ENCODE measurements at regions not wholly inside any gene's neighbourhood (a gene's known extent, or its start where the extent isn't known, plus 50 kb on each side); places are given as distances from the start of the nearest gene placed in this dataset.

- TF ChIP-seq CTCF (IDR thresholded peaks at IDR 0.05; ENCODE audit: low read depth, low read length), result no peak
- no peak overlapping the region for H3K4me3 ChIP-seq
- H3K4me1 ChIP-seq (ENCODE audit: low read depth), result peaks cover 13% of the 10 kb centered on the region
- H3K36me3 ChIP-seq, result no peaks in the 10 kb centered on the region
- no peak for DNase-seq (ENCODE audit: low read depth in 1 of 2, low spot score in 1 of 2)
- H3K9me3 ChIP-seq (ENCODE audit: low read depth), result no peaks in the 10 kb centered on the region
- no peak overlapping the region for H3K27ac ChIP-seq
- no peaks in the 10 kb centered on the region for H3K27me3 ChIP-seq
Measured at GRCh38 chr22:49359076-49359475, 468.6 kb downstream of the BRD1 start.

- TF ChIP-seq CTCF (IDR thresholded peaks at IDR 0.05; ENCODE audit: low read depth, low read length), result no peak
- no peak overlapping the region for H3K4me3 ChIP-seq
- no peaks in the 10 kb centered on the region for H3K36me3 ChIP-seq
- no peak for DNase-seq (ENCODE audit: low read depth in 1 of 2, low spot score in 1 of 2)
- no peaks in the 10 kb centered on the region for H3K27me3 ChIP-seq
- peaks cover 13% of the 10 kb centered on the region for H3K4me1 ChIP-seq (ENCODE audit: low read depth)
- no peaks in the 10 kb centered on the region for H3K9me3 ChIP-seq (ENCODE audit: low read depth)
- H3K27ac ChIP-seq, result no peak overlapping the region
Measured at GRCh38 chr22:49357661-49358440, 469.8 kb downstream of the BRD1 start.

- Histone ChIP-seq H3K27ac (no peak overlapping the region), H3K4me3 (no peak overlapping the region), H3K27me3 (no peaks in the 10 kb centered on the region), H3K4me1 (ENCODE audit: low read depth) (peaks cover 13% of the 10 kb centered on the region), H3K36me3 (no peaks in the 10 kb centered on the region), H3K9me3 (ENCODE audit: low read depth) (no peaks in the 10 kb centered on the region)
- no peak for TF ChIP-seq CTCF (IDR thresholded peaks at IDR 0.05; ENCODE audit: low read depth, low read length)
- DNase-seq (ENCODE audit: low read depth in 1 of 2, low spot score in 1 of 2), result no peak
Measured at GRCh38 chr22:49356428-49356827, 471.2 kb downstream of the BRD1 start.

GRCh38 chr22:49355211-49355920 lies 472.3 kb downstream of the BRD1 start:
- Histone ChIP-seq H3K27me3 (no peaks in the 10 kb centered on the region), H3K4me3 (no peak overlapping the region), H3K9me3 (ENCODE audit: low read depth) (no peaks in the 10 kb centered on the region), H3K36me3 (no peaks in the 10 kb centered on the region), H3K27ac (no peak overlapping the region), H3K4me1 (ENCODE audit: low read depth) (peaks cover 2% of the 10 kb centered on the region)
- no peak for DNase-seq (ENCODE audit: low read depth in 1 of 2, low spot score in 1 of 2)
- TF ChIP-seq CTCF (IDR thresholded peaks at IDR 0.05; ENCODE audit: low read depth, low read length), result no peak

GRCh38 chr22:49354516-49355210 lies 473.0 kb downstream of the BRD1 start:
- Histone ChIP-seq H3K27ac (no peak overlapping the region), H3K9me3 (ENCODE audit: low read depth) (no peaks in the 10 kb centered on the region), H3K4me1 (ENCODE audit: low read depth) (no peaks in the 10 kb centered on the region), H3K27me3 (no peaks in the 10 kb centered on the region), H3K4me3 (no peak overlapping the region), H3K36me3 (no peaks in the 10 kb centered on the region)
- TF ChIP-seq CTCF (IDR thresholded peaks at IDR 0.05; ENCODE audit: low read depth, low read length), result no peak
- no peak for DNase-seq (ENCODE audit: low read depth in 1 of 2, low spot score in 1 of 2)
